ENCODE measurements at regions not wholly inside any gene's neighbourhood (a gene's known extent, or its start where the extent isn't known, plus 50 kb on each side); places are given as distances from the start of the nearest gene placed in this dataset.

DNA sequence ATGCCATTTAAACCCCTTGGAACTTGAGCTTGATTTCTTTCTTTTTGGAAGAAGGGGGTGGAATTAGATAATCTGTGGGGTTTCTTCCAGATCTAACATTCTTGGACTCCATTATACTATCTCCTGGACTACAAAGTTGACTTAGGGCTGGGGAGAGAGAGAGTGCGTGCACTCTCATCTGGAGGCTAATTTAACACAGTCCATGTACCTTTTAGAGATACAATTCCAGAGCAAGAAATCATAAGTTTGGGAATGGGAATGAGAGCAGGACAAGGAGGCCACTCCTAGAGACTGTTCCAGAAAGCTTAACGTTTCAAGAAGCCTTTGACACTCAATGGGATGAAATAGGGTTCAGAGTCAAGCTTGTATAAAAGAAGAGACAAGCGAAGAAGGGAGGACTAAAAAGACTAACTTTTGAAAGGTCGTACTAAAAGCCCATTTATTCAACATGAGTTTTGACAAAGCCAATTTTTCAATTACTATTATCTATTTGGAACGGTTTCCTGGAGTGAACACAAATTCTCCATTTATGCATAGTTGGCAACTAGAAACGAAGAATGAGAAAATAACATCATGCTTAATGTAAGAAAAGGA, 83.4 kb downstream of the ACTL7B start:
- Histone ChIP-seq H3K4me1 (no peaks in the 10 kb centered on the region), H3K27me3 (peaks cover 0 to 4% of the 10 kb centered on the region in 2 donors), H3K4me3 (no peak overlapping the region), H3K9me3 (peaks cover 0 to 5% (median 4%) of the 10 kb centered on the region in 3 donors), H3K36me3 (no peaks in the 10 kb centered on the region), H3K27ac (no peak overlapping the region)
- no peak for DNase-seq
- intact Hi-C loops (cut with DNase I; ENCODE audit: low total_unique reads): no loop called here
- TF ChIP-seq, protein P1, sequence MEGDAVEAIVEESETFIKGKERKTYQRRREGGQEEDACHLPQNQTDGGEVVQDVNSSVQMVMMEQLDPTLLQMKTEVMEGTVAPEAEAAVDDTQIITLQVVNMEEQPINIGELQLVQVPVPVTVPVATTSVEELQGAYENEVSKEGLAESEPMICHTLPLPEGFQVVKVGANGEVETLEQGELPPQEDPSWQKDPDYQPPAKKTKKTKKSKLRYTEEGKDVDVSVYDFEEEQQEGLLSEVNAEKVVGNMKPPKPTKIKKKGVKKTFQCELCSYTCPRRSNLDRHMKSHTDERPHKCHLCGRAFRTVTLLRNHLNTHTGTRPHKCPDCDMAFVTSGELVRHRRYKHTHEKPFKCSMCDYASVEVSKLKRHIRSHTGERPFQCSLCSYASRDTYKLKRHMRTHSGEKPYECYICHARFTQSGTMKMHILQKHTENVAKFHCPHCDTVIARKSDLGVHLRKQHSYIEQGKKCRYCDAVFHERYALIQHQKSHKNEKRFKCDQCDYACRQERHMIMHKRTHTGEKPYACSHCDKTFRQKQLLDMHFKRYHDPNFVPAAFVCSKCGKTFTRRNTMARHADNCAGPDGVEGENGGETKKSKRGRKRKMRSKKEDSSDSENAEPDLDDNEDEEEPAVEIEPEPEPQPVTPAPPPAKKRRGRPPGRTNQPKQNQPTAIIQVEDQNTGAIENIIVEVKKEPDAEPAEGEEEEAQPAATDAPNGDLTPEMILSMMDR (IDR thresholded peaks at IDR 0.05): no peak

DNA sequence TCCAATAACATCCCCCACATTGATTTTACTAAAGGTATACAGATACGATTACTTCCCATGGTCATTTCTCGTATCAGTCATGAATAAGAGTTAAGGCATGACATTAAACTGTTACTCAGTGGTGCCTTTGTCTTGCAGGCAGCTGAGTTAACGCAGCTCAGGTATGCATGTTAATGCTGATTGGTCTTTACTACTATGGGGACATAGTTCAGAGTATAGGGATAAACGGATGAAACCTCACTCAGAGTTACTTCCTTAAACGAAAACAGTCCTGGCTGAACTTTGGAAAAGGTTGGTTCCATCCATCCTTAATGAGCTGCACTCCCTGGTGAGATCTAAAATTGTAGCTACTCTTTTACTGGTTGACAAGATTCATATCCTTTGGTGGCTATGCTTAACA, 87.0 kb downstream of the ACTL7B start:
- intact Hi-C loops (cut with DNase I; ENCODE audit: low total_unique reads): loop anchor here (10.0 kb wide), 2 partner anchors 204 to 1344 kb away; no protein-coding TSS in a partner anchor
- Histone ChIP-seq H3K27me3 (no peaks in the 10 kb centered on the region), H3K9me3 (peaks cover 0 to 4% (median 1%) of the 10 kb centered on the region in 3 donors), H3K4me1 (no peaks in the 10 kb centered on the region), H3K27ac (no peak overlapping the region), H3K4me3 (no peak overlapping the region), H3K36me3 (no peaks in the 10 kb centered on the region)
- TF ChIP-seq, protein P1 (IDR thresholded peaks at IDR 0.05): no peak
- no peak for DNase-seq

DNA sequence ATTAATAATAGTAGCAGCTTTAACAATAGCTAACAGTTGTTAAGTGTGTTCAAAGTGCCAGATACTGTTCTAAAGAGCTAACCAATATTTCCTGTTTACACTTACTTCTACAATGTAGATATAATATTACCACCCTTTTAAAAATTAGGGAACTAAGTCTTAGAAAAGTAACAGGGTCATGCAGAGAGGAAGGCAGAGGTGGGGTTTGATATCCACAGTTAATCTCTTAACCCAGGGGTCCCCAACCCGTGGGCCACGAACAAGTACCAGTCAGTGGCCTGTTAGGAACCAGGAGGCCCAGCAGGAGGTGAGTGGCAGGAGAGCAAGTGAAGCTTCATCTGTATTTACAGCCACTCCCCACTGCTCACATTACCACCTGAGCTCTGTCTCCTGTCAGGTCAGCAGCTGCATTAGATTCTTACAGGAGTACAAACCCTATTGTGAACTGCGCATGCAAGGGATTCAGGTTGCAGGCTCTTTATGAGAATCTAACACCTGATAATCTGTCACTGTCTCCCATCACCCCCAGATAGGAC, 89.1 kb downstream of the ACTL7B start:
- TF ChIP-seq, protein P1 (IDR thresholded peaks at IDR 0.05): no peak
- H3K4me1 ChIP-seq: no peaks in the 10 kb centered on the region
- no peaks in the 10 kb centered on the region for H3K36me3 ChIP-seq
- H3K27ac ChIP-seq: no peak overlapping the region
- H3K9me3 ChIP-seq: peaks cover 0 to 4% (median 0%) of the 10 kb centered on the region in 3 donors
- no peak for DNase-seq
- H3K4me3 ChIP-seq: no peak overlapping the region
- no peaks in the 10 kb centered on the region for H3K27me3 ChIP-seq
- intact Hi-C loops (cut with DNase I; ENCODE audit: low total_unique reads): loop anchor here (10.0 kb wide), 2 partner anchors 202 to 1342 kb away; no protein-coding TSS in a partner anchor

DNA sequence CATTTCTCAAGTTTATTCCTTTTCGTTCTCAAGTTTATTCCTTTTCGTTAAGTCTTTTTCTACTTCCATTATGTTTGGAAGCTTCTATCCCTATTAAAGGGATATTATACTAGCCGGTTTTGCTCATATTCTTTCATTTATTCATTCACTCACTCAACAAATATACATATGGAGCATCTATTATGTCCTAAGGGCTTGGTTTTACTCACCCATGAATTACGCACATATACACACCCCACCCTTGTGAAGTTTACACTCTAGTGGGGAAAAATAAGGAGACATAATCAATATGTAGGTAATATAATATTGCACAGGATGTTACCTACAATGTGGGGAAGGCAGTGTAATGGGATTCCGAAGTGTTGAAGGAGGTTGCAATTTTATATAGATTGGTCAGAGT, 90.5 kb downstream of the ACTL7B start:
- no peak overlapping the region for H3K4me3 ChIP-seq
- H3K9me3 ChIP-seq: peaks cover 0 to 4% (median 0%) of the 10 kb centered on the region in 3 donors
- no peaks in the 10 kb centered on the region for H3K36me3 ChIP-seq
- no peak for DNase-seq
- no peaks in the 10 kb centered on the region for H3K27me3 ChIP-seq
- intact Hi-C loops (cut with DNase I; ENCODE audit: low total_unique reads): loop anchor here (10.0 kb wide), 2 partner anchors 200 to 1340 kb away; no protein-coding TSS in a partner anchor
- no peak overlapping the region for H3K27ac ChIP-seq
- no peaks in the 10 kb centered on the region for H3K4me1 ChIP-seq
- TF ChIP-seq, protein P1 (IDR thresholded peaks at IDR 0.05): no peak

DNA sequence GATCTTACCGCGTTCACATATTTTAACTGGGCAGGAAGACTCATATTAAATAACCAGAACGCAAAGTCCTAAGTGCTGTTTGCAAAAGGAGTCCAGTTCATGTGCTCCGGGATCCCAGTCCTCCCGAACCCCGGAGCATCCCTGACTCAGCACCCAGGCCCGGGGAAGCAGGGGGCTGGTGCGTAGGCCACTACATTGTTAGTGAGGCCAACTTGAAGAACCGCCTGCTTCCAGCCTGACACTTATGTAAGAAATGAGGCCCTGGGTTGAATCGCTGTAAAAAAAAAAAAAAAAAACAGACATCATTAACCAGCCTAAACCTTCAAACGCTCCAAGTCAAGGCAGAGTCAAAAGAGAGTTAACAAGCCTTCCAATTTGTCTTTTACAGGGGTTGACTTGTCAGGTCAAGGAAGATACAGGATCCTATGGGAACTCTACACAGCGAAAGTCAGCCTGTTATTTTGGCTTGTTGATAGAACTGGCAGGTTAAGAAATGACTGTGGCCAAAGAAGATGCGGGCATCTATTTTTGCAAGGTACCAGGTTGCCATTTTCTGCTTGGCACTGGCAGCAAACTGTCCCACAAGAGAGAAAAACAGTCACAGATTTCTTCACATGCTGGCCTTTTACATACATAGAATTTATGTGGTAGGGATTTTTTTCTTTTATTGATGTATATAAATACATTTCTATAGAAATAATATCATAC, 93.3 kb downstream of the ACTL7B start:
- no peaks in the 10 kb centered on the region for H3K4me1 ChIP-seq
- no peaks in the 10 kb centered on the region for H3K36me3 ChIP-seq
- H3K9me3 ChIP-seq: no peaks in the 10 kb centered on the region
- no peak overlapping the region for H3K4me3 ChIP-seq
- DNase-seq: no peak
- no peak overlapping the region for H3K27ac ChIP-seq
- H3K27me3 ChIP-seq: no peaks in the 10 kb centered on the region
- TF ChIP-seq, protein P1 (IDR thresholded peaks at IDR 0.05): no peak
- intact Hi-C loops (cut with DNase I; ENCODE audit: low total_unique reads): loop anchor here (10.0 kb wide), 2 partner anchors 198 to 1338 kb away; no protein-coding TSS in a partner anchor
